ENCODE measurements at regions not wholly inside any gene's neighbourhood (a gene's known extent, or its start where the extent isn't known, plus 50 kb on each side); places are given as distances from the start of the nearest gene placed in this dataset.

DNA sequence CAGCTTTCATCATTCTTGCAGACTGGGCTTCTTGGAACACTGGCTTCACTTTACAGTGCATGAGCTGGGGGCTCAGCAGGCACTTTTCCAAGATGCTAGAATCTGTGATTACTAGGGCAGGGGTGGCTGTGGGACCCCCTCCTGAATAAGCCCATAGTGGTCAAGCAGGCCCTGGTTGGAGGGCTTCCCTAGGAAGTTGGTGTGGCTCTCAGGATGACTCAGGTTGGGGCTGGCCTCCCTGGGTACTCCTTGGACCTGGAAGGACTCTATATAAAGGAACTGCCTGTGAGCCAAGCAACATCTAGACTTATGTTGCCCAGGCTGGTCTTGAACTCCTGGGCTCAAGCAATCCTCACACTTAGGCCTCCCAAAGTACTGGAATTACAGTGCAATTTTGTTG is 88.3 kb upstream of the HELT start:
- Histone ChIP-seq H3K27ac (ENCODE audit: low read depth in 1 of 2, low read length in 1 of 2) (no peak overlapping the region), H3K4me1 (ENCODE audit: control insufficient read depth in 5 of 5, insufficient read depth in 5 of 5, low read length in 5 of 5) (no peaks in the 10 kb centered on the region), H3K27me3 (ENCODE audit: control insufficient read depth in 3 of 3, insufficient read depth in 3 of 3, low read length in 2 of 3) (no peaks in the 10 kb centered on the region), H3K36me3 (ENCODE audit: control insufficient read depth in 4 of 4, insufficient read depth in 4 of 4, low read length in 4 of 4) (no peaks in the 10 kb centered on the region), H3K9me3 (ENCODE audit: control insufficient read depth in 4 of 4, insufficient read depth in 3 of 4, low read length in 3 of 4) (no peaks in the 10 kb centered on the region), H3K9ac (ENCODE audit: insufficient read depth in 1 of 2, low read length in 2 of 2) (no peak overlapping the region), H3K4me3 (no peak overlapping the region)
- DNase-seq (no peak), ATAC-seq (ENCODE audit: insufficient read depth, low FRiP score) (no peak)
- TF ChIP-seq, protein P1, sequence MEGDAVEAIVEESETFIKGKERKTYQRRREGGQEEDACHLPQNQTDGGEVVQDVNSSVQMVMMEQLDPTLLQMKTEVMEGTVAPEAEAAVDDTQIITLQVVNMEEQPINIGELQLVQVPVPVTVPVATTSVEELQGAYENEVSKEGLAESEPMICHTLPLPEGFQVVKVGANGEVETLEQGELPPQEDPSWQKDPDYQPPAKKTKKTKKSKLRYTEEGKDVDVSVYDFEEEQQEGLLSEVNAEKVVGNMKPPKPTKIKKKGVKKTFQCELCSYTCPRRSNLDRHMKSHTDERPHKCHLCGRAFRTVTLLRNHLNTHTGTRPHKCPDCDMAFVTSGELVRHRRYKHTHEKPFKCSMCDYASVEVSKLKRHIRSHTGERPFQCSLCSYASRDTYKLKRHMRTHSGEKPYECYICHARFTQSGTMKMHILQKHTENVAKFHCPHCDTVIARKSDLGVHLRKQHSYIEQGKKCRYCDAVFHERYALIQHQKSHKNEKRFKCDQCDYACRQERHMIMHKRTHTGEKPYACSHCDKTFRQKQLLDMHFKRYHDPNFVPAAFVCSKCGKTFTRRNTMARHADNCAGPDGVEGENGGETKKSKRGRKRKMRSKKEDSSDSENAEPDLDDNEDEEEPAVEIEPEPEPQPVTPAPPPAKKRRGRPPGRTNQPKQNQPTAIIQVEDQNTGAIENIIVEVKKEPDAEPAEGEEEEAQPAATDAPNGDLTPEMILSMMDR (IDR thresholded peaks at IDR 0.05; ENCODE audit: control extremely low read depth, extremely low read depth): no peak

DNA sequence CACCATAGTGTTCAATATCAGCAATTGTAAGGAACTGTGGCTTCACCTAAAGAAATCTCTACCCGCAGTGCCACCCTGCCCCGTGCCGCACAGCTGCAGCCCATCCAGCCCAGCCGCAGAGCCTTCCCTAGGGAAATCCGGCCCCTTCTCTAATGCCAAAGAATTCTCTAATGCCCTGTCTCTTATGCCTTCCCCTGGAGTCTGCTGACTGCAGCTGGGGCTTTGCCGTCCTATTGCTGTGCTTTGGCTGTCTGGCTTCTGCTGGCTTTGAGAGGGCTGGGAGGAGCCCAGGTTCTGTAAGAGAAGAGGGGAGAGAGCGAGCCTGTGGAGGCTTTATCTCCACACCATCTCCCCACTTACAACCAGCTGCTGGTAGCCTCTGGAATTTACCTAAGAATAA is 85.9 kb upstream of the HELT start:
- ATAC-seq (ENCODE audit: insufficient read depth, low FRiP score) (no peak), DNase-seq (no peak)
- no peak overlapping the region for H3K27ac ChIP-seq (ENCODE audit: low read depth in 1 of 2, low read length in 1 of 2)
- H3K9ac ChIP-seq (ENCODE audit: insufficient read depth in 1 of 2, low read length in 2 of 2): no peak overlapping the region
- H3K36me3 ChIP-seq (ENCODE audit: control insufficient read depth in 4 of 4, insufficient read depth in 4 of 4, low read length in 4 of 4): no peaks in the 10 kb centered on the region
- H3K4me3 ChIP-seq: no peak overlapping the region
- H3K27me3 ChIP-seq (ENCODE audit: control insufficient read depth in 3 of 3, insufficient read depth in 3 of 3, low read length in 2 of 3): no peaks in the 10 kb centered on the region
- WGBS, 2 donors: 69% methylated on average over 7 of the region's 7 CpGs
- H3K9me3 ChIP-seq (ENCODE audit: control insufficient read depth in 4 of 4, insufficient read depth in 3 of 4, low read length in 3 of 4): no peaks in the 10 kb centered on the region
- peaks cover 0 to 3% (median 0%) of the 10 kb centered on the region in 5 donors for H3K4me1 ChIP-seq (ENCODE audit: control insufficient read depth in 5 of 5, insufficient read depth in 5 of 5, low read length in 5 of 5)
- TF ChIP-seq, protein P1 (IDR thresholded peaks at IDR 0.05; ENCODE audit: control extremely low read depth, extremely low read depth): no peak

DNA sequence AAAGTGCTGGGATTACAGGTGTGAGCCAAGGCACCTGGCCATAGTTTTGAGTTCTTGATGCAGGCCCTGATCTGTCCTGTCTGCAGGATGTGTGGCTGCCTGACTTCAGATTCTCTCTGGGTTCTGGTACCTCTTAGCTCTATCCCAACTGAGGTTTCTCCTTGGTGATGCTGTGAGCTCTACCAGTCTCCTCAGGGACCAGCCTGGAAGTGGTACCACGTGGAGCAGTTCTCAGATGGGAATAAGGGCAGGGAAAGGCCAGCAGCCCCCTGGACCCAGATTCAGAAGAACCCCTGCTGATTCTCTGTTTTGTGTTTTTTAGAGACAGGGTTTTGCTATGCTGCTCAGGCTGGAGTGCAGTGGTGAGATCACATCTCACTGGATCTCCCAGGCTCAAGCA is 85.0 kb upstream of the HELT start:
- Histone ChIP-seq H3K27ac (ENCODE audit: low read depth in 1 of 2, low read length in 1 of 2) (no peak overlapping the region), H3K4me3 (no peak overlapping the region), H3K36me3 (ENCODE audit: control insufficient read depth in 4 of 4, insufficient read depth in 4 of 4, low read length in 4 of 4) (no peaks in the 10 kb centered on the region), H3K9me3 (ENCODE audit: control insufficient read depth in 4 of 4, insufficient read depth in 3 of 4, low read length in 3 of 4) (no peaks in the 10 kb centered on the region), H3K4me1 (ENCODE audit: control insufficient read depth in 5 of 5, insufficient read depth in 5 of 5, low read length in 5 of 5) (peaks cover 0 to 3% (median 0%) of the 10 kb centered on the region in 5 donors), H3K9ac (ENCODE audit: insufficient read depth in 1 of 2, low read length in 2 of 2) (no peak overlapping the region), H3K27me3 (ENCODE audit: control insufficient read depth in 3 of 3, insufficient read depth in 3 of 3, low read length in 2 of 3) (no peaks in the 10 kb centered on the region)
- ATAC-seq (ENCODE audit: insufficient read depth, low FRiP score) (no peak), DNase-seq (no peak)
- TF ChIP-seq, protein P1 (IDR thresholded peaks at IDR 0.05; ENCODE audit: control extremely low read depth, extremely low read depth): no peak
- WGBS, 2 donors: 49 to 65% methylated on average over 1 of the region's 1 CpG

DNA sequence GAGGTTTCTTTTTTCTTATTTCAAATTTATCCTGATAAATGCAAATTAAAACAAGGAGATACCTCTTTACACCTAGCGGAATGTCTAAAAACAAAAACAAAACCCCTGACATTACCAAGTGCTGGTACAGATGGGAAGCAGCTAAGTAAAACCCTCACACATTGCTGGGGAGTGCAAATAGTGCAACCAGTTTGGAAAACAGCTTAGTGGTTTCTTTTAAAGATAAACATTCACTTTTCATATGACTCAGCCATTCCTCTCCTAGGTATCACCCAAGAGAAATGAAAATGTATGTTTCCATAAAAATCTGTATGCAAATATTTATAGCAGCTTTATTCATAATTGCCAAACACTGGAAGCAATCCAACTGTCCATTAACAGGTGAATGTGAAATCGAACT is 84.1 kb upstream of the HELT start:
- WGBS, 2 donors: 94% methylated on average over 2 of the region's 2 CpGs
- TF ChIP-seq, protein P1 (IDR thresholded peaks at IDR 0.05; ENCODE audit: control extremely low read depth, extremely low read depth): no peak
- Histone ChIP-seq H3K9ac (ENCODE audit: insufficient read depth in 1 of 2, low read length in 2 of 2) (no peak overlapping the region), H3K9me3 (ENCODE audit: control insufficient read depth in 4 of 4, insufficient read depth in 3 of 4, low read length in 3 of 4) (no peaks in the 10 kb centered on the region), H3K36me3 (ENCODE audit: control insufficient read depth in 4 of 4, insufficient read depth in 4 of 4, low read length in 4 of 4) (no peaks in the 10 kb centered on the region), H3K4me1 (ENCODE audit: control insufficient read depth in 5 of 5, insufficient read depth in 5 of 5, low read length in 5 of 5) (peaks cover 0 to 3% (median 0%) of the 10 kb centered on the region in 5 donors), H3K27me3 (ENCODE audit: control insufficient read depth in 3 of 3, insufficient read depth in 3 of 3, low read length in 2 of 3) (no peaks in the 10 kb centered on the region), H3K4me3 (no peak overlapping the region), H3K27ac (ENCODE audit: low read depth in 1 of 2, low read length in 1 of 2) (no peak overlapping the region)
- no peak for ATAC-seq (ENCODE audit: insufficient read depth, low FRiP score)
- DNase-seq: no peak
